Mucosa of descending colon (tissue), 3 donors: ENCODE measurements at regions not wholly inside any gene's neighbourhood (a gene's known extent, or its start where the extent isn't known, plus 50 kb on each side); places are given as distances from the start of the nearest gene placed in this dataset.
A peak's percentile ranks its signal among the peaks of the same experiment; 100 is the strongest.

Experiments
- ATAC-seq: fragments of 200-7000 bp; cut with Tn5 transposase; one replicate; pipeline ENCODE4 v1.9.1; 2020; ENCODE audit warnings: mild to moderate bottlenecking, moderate library complexity
- DNase-seq, 3 donors: peaks; one replicate each; pipeline ENCODE4 v3.0.0-alpha.2; 2020
- H3K36me3 ChIP-seq: fragments of 200-600 bp; one replicate; pipeline ENCODE4 v1.8.0; 2021; ENCODE audit warnings: low read depth, mild to moderate bottlenecking
- H3K4me1 ChIP-seq: fragments of 200-600 bp; one replicate; pipeline ENCODE4 v1.8.0; 2021; ENCODE audit warnings: low read depth, mild to moderate bottlenecking
- H3K4me3 ChIP-seq: fragments of 200-600 bp; one replicate; pipeline ENCODE4 v1.8.0; 2021; ENCODE audit warnings: mild to moderate bottlenecking
- H3K9me3 ChIP-seq: fragments of 200-600 bp; one replicate; pipeline ENCODE4 v1.8.0; 2021; ENCODE audit warnings: mild to moderate bottlenecking
- CTCF ChIP-seq: fragments of 200-600 bp; IDR thresholded peaks from one replicate; pipeline ENCODE4 v1.8.0; 2022; ENCODE audit warnings: antibody characterized with exemption, mild to moderate bottlenecking
- intact Hi-C, 2 donors: fragments of 100-400 bp; cut with DNase I in 1 of 2; cut with micrococcal nuclease in 1 of 2; formaldehyde crosslinking; loops; one replicate each; pipeline versions ENCODE4 v1.11.0 to v1.11.1; 2022; cut with DNase I, micrococcal nuclease
- donor health status: DM: no; HTN: no; CAD: no; lungs with moderate emphysema.
- donor health status: DM: no; HTN: no; CAD: no.
- donor health status: DM: no; HTN: yes; CAD: no.

- ATAC-seq (peak; percentile 67), DNase-seq (peak in 1 of 3 donors; percentile 63)
- no peaks in the 10 kb centered on the region for H3K9me3 ChIP-seq
- intact Hi-C loops, result no loop called here
- no peak overlapping the region for H3K4me3 ChIP-seq
- TF ChIP-seq CTCF, result no peak
- H3K36me3 ChIP-seq, result no peaks in the 10 kb centered on the region
- H3K4me1 ChIP-seq, result peaks cover 3% of the 10 kb centered on the region
Observed at GRCh38 chr2:189252991-189253675, 73.6 kb upstream of the COL5A2 start.

- TF ChIP-seq CTCF, result no peak
- Histone ChIP-seq H3K36me3 (no peaks in the 10 kb centered on the region), H3K4me1 (peaks cover 3% of the 10 kb centered on the region), H3K9me3 (no peaks in the 10 kb centered on the region), H3K4me3 (no peak overlapping the region)
- intact Hi-C loops, result no loop called here
- no peak for ATAC-seq
- no peak for DNase-seq
Observed at GRCh38 chr2:189253836-189254235, 74.3 kb upstream of the COL5A2 start.

GRCh38 chr2:189254268-189254883 lies 74.8 kb upstream of the COL5A2 start:
- ATAC-seq (no peak), DNase-seq (peak in 2 of 3 donors; percentile 6 to 45)
- no peak for TF ChIP-seq CTCF
- H3K36me3 ChIP-seq, result no peaks in the 10 kb centered on the region
- H3K4me3 ChIP-seq, result no peak overlapping the region
- H3K4me1 ChIP-seq, result peaks cover 3% of the 10 kb centered on the region
- no peaks in the 10 kb centered on the region for H3K9me3 ChIP-seq
- intact Hi-C loops, result no loop called here

- Histone ChIP-seq H3K36me3 (no peaks in the 10 kb centered on the region), H3K9me3 (no peaks in the 10 kb centered on the region), H3K4me1 (peaks cover 3% of the 10 kb centered on the region), H3K4me3 (no peak overlapping the region)
- DNase-seq (no peak), ATAC-seq (no peak)
- intact Hi-C loops, result no loop called here
- no peak for TF ChIP-seq CTCF
Observed at GRCh38 chr2:189255711-189256110, 76.2 kb upstream of the COL5A2 start.

- Histone ChIP-seq H3K4me3 (no peak overlapping the region), H3K36me3 (no peaks in the 10 kb centered on the region), H3K9me3 (no peaks in the 10 kb centered on the region), H3K4me1 (peaks cover 1% of the 10 kb centered on the region)
- DNase-seq (no peak), ATAC-seq (no peak)
- TF ChIP-seq CTCF, result no peak
- intact Hi-C loops, result no loop called here
Observed at GRCh38 chr2:189258616-189259365, 79.2 kb upstream of the COL5A2 start.
